ENCODE measurements at regions not wholly inside any gene's neighbourhood (a gene's known extent, or its start where the extent isn't known, plus 50 kb on each side); places are given as distances from the start of the nearest gene placed in this dataset.

- no peak for DNase-seq
These were observed 56.0 kb downstream of the BOD1L2 start for GRCh38 chr18:57202881-57203280.

GRCh38 chr18:57205641-57206040 lies 58.8 kb downstream of the BOD1L2 start:
- no peak for DNase-seq

DNA sequence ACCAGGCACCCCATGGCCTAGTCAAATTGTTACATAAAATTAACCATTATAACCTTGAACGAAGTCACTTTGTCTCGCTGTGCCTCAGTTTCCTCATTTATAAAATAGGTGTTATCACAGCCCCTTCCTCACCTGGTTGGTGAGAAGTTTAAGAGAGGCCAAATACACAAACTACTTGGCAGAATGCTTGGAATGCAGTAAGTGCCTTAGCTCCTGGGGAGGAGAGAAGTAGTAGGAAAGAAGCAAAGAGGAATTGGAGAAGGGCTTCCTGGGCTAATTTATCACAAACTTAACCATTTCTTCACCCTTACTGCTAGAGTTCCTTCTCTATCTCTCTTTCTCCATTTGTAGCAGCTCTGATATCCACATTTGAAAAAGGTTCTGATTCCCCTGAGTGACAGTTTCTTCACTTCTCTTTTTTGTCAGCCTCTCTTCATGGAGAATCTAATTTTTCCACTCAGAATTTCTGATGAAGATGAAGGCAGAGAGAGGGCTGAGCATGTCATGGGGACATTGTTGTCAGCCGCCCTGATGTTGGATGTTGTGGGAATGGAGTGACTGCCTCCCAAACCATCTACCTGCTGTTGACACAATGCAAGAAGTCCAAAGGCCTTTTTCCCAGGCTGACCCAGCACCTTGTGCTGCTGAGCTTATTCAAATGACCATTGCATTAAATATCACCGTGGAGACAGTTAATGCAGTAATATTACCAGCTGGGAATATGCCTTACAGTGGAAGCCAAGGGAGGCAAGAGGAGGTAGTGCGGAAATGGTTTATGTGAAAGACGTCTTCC lies 60.4 kb downstream of the BOD1L2 start:
- no peak for DNase-seq

- DNase-seq: peak; percentile 50
These were observed 61.2 kb downstream of the BOD1L2 start for GRCh38 chr18:57208047-57208446.

- DNase-seq: no peak
These were observed 62.8 kb downstream of the BOD1L2 start for GRCh38 chr18:57209713-57210106.

- no peak for DNase-seq
These were observed 63.3 kb downstream of the BOD1L2 start for GRCh38 chr18:57210107-57210715.

- DNase-seq: no peak
These were observed 64.0 kb downstream of the BOD1L2 start for GRCh38 chr18:57210716-57211411.

GRCh38 chr18:57211412-57211750 lies 64.5 kb downstream of the BOD1L2 start:
- DNase-seq: no peak

- DNase-seq: no peak
These were observed 64.9 kb downstream of the BOD1L2 start for GRCh38 chr18:57211776-57212175.

GRCh38 chr18:57212678-57213077 lies 65.8 kb downstream of the BOD1L2 start:
- DNase-seq: no peak

DNA sequence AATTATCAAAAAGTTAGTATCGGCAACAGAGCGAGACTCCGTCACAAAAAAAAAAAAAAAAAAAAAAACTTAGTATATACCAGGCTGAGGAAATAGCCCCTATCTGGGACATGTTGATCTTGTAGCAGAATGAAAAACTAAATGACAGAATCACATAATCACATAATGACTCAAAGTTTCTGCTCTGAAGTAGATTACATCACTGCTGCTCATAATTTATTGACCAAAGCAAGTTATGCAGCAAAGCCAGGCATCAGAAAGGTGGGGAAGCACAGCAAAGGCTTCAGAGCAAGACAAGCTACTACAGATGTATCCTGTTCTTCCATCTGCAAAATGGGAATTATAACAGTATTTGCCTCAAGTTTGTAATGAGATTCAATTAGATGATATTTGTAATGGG lies 68.1 kb downstream of the BOD1L2 start:
- DNase-seq: no peak

GRCh38 chr18:57218281-57218680 lies 71.4 kb downstream of the BOD1L2 start:
- no peak for DNase-seq

DNA sequence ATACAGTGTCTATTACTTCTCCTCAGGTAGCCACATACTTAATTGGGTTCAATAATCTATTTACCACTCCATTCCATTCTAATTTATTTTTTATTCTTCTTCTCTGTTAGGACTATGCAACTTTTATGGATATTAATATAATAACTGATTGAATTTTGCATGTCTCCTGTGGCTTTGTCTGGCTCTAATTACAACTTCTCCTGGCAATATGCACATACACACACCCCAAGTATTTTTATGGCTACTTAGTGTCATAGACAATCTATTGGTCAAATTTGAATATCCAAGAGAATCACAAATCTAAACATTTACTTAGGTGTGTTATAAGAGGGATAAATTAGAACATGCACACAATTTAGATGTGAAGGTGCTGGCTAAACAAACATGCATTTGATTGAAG lies 73.1 kb downstream of the BOD1L2 start:
- DNase-seq: no peak

GRCh38 chr18:57220480-57220879 lies 73.6 kb downstream of the BOD1L2 start:
- DNase-seq: no peak

- DNase-seq: no peak
These were observed 74.1 kb downstream of the BOD1L2 start for GRCh38 chr18:57220930-57221483.

DNA sequence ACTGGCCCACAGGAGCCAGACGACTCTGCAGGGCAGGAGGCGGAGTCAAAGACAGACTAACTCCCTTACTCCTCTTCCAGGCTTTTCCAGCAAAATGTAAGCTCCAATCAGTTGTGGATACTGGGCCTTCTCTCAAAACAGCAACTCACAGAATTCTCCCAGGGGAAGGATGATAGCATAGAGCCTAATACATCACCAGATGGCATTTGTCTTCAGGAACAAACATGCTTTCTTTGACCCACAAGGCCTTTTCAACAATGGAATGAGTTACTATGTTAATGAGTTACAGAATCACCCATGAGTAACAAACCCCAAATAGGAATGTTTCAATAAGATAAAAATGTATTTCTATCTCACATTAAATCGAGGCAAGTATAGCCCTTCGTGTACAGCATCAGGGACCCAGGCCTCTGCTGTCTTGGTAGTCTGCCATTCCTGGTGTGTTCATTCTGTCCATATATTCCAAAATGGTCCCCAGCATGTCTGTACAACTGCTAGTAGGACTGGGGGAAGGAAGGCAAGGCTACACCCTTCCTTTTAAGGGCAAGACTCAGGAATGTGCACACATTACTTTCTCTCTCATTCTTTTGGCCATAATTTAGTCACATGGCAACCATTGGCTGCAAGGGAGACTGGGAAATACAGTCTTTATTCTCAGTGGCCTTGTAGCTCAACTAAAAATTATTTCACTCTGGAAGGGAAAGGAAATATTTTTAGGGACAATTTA lies 76.4 kb downstream of the BOD1L2 start:
- no peak for DNase-seq

DNA sequence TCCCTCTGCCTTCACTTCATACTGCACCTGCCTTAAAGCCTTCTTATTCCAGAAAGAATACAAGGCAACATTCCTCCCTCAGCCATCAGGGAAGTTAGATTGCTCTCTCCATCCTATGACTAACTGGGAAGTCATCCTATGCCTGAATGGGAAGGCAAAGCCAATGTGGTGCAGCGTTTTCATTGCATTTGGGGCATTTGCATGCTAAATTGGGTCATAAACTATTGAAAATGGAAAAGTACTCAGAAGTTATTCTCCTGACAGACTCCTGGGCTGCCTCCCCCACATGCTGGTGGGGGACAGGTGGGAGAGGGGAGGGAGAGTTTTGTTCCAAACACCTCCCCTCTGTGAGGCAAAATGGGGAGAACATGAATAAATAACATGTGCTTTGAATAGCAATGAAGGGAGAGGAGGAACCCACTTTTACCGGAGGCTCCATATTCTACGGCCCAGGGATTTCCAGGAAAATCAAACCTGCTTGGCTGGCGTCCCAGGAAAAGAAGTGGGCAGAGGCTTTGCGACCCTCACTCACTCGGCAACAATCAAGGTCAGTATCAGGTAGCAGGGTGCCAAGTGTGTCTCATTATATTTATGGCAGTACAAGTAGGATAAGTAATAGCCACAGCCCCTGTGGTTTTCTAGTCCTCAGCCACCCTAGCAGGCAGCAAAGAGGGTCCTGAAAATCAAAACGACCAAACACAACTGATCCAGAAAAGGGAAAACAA lies 84.1 kb downstream of the BOD1L2 start:
- DNase-seq: no peak

DNA sequence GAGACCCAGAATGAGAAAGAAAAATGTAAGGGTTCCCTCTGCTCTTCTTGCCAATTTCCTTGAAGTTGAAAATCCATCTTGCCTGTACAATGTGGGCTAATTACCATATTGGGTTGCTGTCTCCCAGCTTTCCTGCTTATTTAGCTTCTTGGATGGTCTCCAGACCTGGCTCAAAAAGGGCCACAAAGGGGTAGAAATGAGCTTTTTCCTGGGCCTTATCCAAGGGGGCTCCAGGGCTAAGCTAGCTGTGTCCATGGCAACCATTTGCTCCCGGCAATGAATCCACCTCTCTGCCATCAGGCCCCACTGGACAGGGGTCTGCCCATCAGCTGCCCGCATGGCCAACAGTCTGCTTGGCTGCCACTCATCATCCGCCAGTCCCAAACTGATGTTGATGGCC lies 85.0 kb downstream of the BOD1L2 start:
- no peak for DNase-seq

GRCh38 chr18:57234346-57234745 lies 87.5 kb downstream of the BOD1L2 start:
- no peak for DNase-seq

DNA sequence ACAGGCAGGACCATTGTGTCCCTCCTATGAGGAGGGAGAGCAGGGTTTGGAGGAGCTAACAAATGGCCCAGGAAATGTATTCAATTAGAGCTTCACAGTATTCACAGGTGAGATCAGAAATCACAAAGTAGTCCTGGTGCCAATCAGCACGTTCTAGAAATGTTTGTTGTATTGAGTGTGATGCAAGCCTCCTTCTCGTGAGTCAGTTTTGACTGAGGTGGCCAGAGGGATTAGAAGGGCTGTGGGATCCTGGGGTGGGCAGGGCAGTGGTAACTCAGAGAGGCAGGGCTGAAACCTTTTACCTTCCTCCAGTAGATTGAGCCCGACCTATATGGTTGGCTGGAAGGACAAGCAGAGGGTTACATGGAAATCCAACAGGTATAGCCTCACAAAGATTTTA lies 95.0 kb downstream of the BOD1L2 start:
- no peak for DNase-seq

DNA sequence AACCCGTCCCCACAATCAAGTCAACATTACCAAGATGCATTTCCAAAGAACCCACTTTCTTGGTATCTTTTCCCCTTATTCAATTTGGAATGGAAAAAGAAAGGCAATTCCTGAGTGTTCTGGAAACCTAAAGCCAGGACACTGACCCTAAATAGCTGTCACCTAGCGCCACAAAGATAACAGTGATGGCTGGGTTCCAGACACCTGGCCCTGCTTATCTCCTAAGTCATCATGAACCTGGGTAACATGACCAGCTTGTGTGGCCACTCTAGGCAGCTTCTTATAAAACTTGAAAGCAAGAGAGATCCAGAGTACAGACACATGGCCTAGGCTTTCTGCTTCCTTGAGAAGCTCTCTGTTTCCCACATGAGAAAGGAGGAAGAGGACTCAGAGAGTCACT lies 95.4 kb downstream of the BOD1L2 start:
- DNase-seq: peak; percentile 26

DNA sequence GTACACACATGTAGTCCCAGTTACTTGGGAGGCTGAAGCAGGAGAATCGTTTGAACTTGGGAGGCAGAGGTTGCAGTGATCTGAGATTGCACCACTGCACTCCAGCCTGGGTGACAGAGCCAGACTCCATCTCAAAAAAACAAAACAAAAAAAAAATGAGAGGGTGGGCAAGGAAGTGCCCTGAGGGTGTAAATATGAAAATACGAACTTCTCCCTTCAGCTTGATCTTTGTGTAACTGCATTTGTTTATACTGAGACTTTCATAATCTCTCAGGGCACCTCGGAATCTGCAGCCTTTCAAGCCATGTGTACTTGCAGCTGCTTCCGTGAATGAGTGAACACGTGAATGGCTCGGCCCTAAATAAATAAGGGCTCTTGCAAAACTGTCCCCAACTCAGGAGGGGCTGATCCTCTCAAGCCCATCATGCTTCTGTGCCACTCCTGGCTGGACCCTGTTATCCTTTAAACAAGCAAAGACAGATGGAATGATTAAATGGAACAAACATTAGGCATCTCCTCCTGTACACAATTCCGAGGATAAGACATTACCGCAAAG lies 96.8 kb downstream of the BOD1L2 start:
- no peak for DNase-seq
